Smooth muscle cell (in vitro differentiated cells): ENCODE measurements at regions not wholly inside any gene's neighbourhood (a gene's known extent, or its start where the extent isn't known, plus 50 kb on each side); places are given as distances from the start of the nearest gene placed in this dataset.
"Not testable (repeated sequence)": the region's sequence is repeated elsewhere in the genome, so short reads cannot be mapped to it uniquely, and the experiment has no call there.

Source experiments
- DNase-seq: peaks from one replicate; lab custom pipeline; 2025; ENCODE audit not compliant: unreplicated experiment; lab: John Stamatoyannopoulos, UW
- H2AFZ ChIP-seq: fragments of 200-600 bp; sonication (generic); 2 replicates; pipeline ENCODE4 v1.6.0; 2016; ENCODE audit warnings: antibody characterized with exemption, low read depth, mild to moderate bottlenecking
- H3F3A ChIP-seq: fragments of 200-600 bp; sonication (generic); 2 replicates; pipeline ENCODE4 v1.6.0; 2017; ENCODE audit warnings: antibody characterized with exemption, low read depth
- H3K27ac ChIP-seq: fragments of 200-600 bp; sonication (generic); 2 replicates; pipeline ENCODE4 v1.5.1; 2016; ENCODE audit warnings: low read depth, mild to moderate bottlenecking
- H3K27me3 ChIP-seq: fragments of 200-600 bp; sonication (generic); 2 replicates; pipeline ENCODE4 v1.6.1; 2016; ENCODE audit warnings: low read depth, mild to moderate bottlenecking
- H3K36me3 ChIP-seq: fragments of 200-600 bp; sonication (generic); 2 replicates; pipeline ENCODE4 v1.5.1; 2016; ENCODE audit warnings: low read depth
- H3K4me1 ChIP-seq: fragments of 200-600 bp; sonication (generic); 2 replicates; pipeline ENCODE4 v1.5.1; 2016; ENCODE audit warnings: low read depth
- H3K4me2 ChIP-seq: fragments of 200-600 bp; sonication (generic); 2 replicates; pipeline ENCODE4 v1.6.0; 2016; ENCODE audit warnings: mild to moderate bottlenecking
- H3K4me3 ChIP-seq: fragments of 200-600 bp; sonication (generic); 2 replicates; pipeline ENCODE4 v1.5.1; 2016; ENCODE audit warnings: mild to moderate bottlenecking
- H3K79me2 ChIP-seq: fragments of 200-600 bp; sonication (generic); 2 replicates; pipeline ENCODE4 v1.6.0; 2016; ENCODE audit warnings: low read depth, mild to moderate bottlenecking
- H3K9ac ChIP-seq: fragments of 200-600 bp; sonication (generic); 2 replicates; pipeline ENCODE4 v1.6.0; 2016; ENCODE audit warnings: low read depth
- H3K9me3 ChIP-seq: fragments of 200-600 bp; sonication (generic); replicated peaks from 2 replicates; pipeline ENCODE4 v1.5.1; 2016; ENCODE audit warnings: low read depth
- H4K20me1 ChIP-seq: fragments of 200-600 bp; sonication (generic); 2 replicates; pipeline ENCODE4 v1.6.0; 2016; ENCODE audit warnings: low read depth
- WGBS: methylation state at CpG from one replicate; pipeline ENCODE4 v1.1.7; 2016; ENCODE audit warnings: low lambda C conversion rate; 5-methylcytosine and 5-hydroxymethylcytosine counted together
- TF ChIP-seq, protein P1 (sequence below): fragments of 200-600 bp; sonication (generic); IDR thresholded peaks from 2 replicates; pipeline ENCODE4 v1.5.1; 2017; ENCODE audit warnings: borderline replicate concordance, mild to moderate bottlenecking, antibody characterized with exemption; ENCODE audit not compliant: insufficient read depth, poor library complexity, severe bottlenecking

GRCh38 chr15:95784508-95784907, 546.0 kb upstream of the NR2F2 start:
- Histone ChIP-seq H3K27me3 (no peaks in the 10 kb centered on the region), H2AFZ (no peak overlapping the region), H3K79me2 (no peaks in the 10 kb centered on the region), H3K4me1 (no peaks in the 10 kb centered on the region), H3K4me2 (no peak overlapping the region), H3K9ac (no peak overlapping the region), H3F3A (no peaks in the 10 kb centered on the region), H4K20me1 (no peaks in the 10 kb centered on the region), H3K36me3 (peaks cover 7% of the 10 kb centered on the region), H3K27ac (no peak overlapping the region), H3K9me3 (peaks cover 20% of the 10 kb centered on the region), H3K4me3 (no peak overlapping the region)
- WGBS = 97% methylated on average over 4 of the region's 4 CpGs
- no peak for DNase-seq
- TF ChIP-seq, protein P1, sequence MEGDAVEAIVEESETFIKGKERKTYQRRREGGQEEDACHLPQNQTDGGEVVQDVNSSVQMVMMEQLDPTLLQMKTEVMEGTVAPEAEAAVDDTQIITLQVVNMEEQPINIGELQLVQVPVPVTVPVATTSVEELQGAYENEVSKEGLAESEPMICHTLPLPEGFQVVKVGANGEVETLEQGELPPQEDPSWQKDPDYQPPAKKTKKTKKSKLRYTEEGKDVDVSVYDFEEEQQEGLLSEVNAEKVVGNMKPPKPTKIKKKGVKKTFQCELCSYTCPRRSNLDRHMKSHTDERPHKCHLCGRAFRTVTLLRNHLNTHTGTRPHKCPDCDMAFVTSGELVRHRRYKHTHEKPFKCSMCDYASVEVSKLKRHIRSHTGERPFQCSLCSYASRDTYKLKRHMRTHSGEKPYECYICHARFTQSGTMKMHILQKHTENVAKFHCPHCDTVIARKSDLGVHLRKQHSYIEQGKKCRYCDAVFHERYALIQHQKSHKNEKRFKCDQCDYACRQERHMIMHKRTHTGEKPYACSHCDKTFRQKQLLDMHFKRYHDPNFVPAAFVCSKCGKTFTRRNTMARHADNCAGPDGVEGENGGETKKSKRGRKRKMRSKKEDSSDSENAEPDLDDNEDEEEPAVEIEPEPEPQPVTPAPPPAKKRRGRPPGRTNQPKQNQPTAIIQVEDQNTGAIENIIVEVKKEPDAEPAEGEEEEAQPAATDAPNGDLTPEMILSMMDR = no peak

GRCh38 chr15:95785276-95785675, 545.2 kb upstream of the NR2F2 start:
- not testable (repeated sequence) for H3K4me2 ChIP-seq, H3K9ac ChIP-seq, DNase-seq, H2AFZ ChIP-seq, H3F3A ChIP-seq, H3K4me1 ChIP-seq, H3K4me3 ChIP-seq, H3K27ac ChIP-seq, H4K20me1 ChIP-seq, H3K36me3 ChIP-seq, H3K79me2 ChIP-seq, H3K27me3 ChIP-seq
- peaks cover 20% of the 10 kb centered on the region for H3K9me3 ChIP-seq
- 85% methylated on average over 2 of the region's 2 CpGs for WGBS

DNA sequence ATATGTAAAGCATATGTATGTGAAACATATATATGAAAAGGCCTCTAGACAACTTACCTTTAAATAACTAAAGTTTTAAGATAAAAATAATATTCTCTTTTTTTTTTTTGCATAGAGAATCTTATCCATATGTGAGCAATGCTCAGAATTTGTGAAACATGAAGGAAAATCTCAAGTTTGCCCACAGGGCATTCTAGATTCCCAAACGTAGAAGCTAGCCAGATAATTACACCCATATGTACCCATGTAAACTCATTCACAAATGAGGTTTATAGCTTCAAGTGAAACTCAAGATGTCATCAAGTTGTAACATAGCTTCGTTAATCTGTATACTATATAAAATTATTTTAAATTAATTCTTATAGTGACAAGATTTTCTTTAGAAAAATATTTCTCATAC, 537.3 kb upstream of the NR2F2 start:
- H3K79me2 ChIP-seq = no peaks in the 10 kb centered on the region
- H3K27ac ChIP-seq = no peak overlapping the region
- no peaks in the 10 kb centered on the region for H3F3A ChIP-seq
- H2AFZ ChIP-seq = no peak overlapping the region
- no peaks in the 10 kb centered on the region for H4K20me1 ChIP-seq
- no peak overlapping the region for H3K9ac ChIP-seq
- H3K4me3 ChIP-seq = no peak overlapping the region
- no peak for DNase-seq
- no peaks in the 10 kb centered on the region for H3K4me1 ChIP-seq
- H3K36me3 ChIP-seq = no peaks in the 10 kb centered on the region
- no peaks in the 10 kb centered on the region for H3K9me3 ChIP-seq
- WGBS = 75% methylated on average over 2 of the region's 2 CpGs
- H3K4me2 ChIP-seq = no peak overlapping the region
- TF ChIP-seq, protein P1 = no peak
- no peaks in the 10 kb centered on the region for H3K27me3 ChIP-seq

DNA sequence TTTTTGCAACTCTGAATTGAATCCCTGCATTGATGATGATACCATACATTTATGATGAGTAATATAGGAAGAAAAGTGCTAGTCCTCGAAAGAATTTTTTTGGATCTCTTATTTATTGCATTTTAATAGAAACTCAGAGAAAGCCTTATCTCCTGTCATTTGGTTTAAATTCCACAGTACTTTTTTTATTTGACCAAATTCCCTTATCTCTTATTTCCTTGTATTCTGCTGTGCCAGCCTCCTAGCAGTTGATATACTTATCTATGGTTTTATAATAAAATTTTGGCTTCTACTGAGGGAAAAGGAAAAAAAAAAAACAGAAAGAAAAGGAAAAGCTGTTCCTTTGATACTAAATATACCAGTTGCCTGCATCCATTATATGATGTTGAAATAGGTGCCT, 535.1 kb upstream of the NR2F2 start:
- no peak for DNase-seq
- TF ChIP-seq, protein P1 = no peak
- H3K9me3 ChIP-seq = no peaks in the 10 kb centered on the region
- no peaks in the 10 kb centered on the region for H3F3A ChIP-seq
- H3K79me2 ChIP-seq = no peaks in the 10 kb centered on the region
- H2AFZ ChIP-seq = no peak overlapping the region
- no peak overlapping the region for H3K9ac ChIP-seq
- no peaks in the 10 kb centered on the region for H3K4me1 ChIP-seq
- no peaks in the 10 kb centered on the region for H4K20me1 ChIP-seq
- WGBS = 93% methylated on average over 1 of the region's 1 CpG
- no peak overlapping the region for H3K4me3 ChIP-seq
- H3K4me2 ChIP-seq = no peak overlapping the region
- no peaks in the 10 kb centered on the region for H3K27me3 ChIP-seq
- H3K36me3 ChIP-seq = no peaks in the 10 kb centered on the region
- no peak overlapping the region for H3K27ac ChIP-seq
